Fibroblast of lung (primary cell): ENCODE measurements at regions not wholly inside any gene's neighbourhood (a gene's known extent, or its start where the extent isn't known, plus 50 kb on each side); places are given as distances from the start of the nearest gene placed in this dataset.

Experiments used
- DNase-seq, 2 donors: peaks; one replicate each; pipeline versions ENCODE4 v3.0.0 to v3.0.0-alpha.2; 2010; ENCODE audit warnings: low read depth in 2 of 2
- H2AFZ ChIP-seq: 2 replicates; pipeline ENCODE4 v1.5.1; 2012; ENCODE audit warnings: low read length, control low read depth, inconsistent platforms
- H3K27ac ChIP-seq: 2 replicates; pipeline ENCODE4 v1.5.1; 2011; ENCODE audit warnings: low read length, control low read depth; ENCODE audit not compliant: insufficient read depth
- H3K27me3 ChIP-seq: 2 replicates; pipeline ENCODE4 v1.5.1; 2011; ENCODE audit warnings: mild to moderate bottlenecking, low read length; ENCODE audit not compliant: control insufficient read depth, insufficient read depth
- H3K36me3 ChIP-seq: 2 replicates; pipeline ENCODE4 v1.5.1; 2011; ENCODE audit warnings: low read length; ENCODE audit not compliant: control insufficient read depth, insufficient read depth
- H3K4me1 ChIP-seq: 2 replicates; pipeline ENCODE4 v1.5.1; 2011; ENCODE audit warnings: low read length; ENCODE audit not compliant: control insufficient read depth, insufficient read depth; ENCODE audit errors: extremely low read depth
- H3K4me2 ChIP-seq: 2 replicates; pipeline ENCODE4 v1.5.1; 2011; ENCODE audit warnings: low read length, control low read depth; ENCODE audit not compliant: insufficient read depth; ENCODE audit errors: extremely low read depth
- H3K4me3 ChIP-seq, 4 experiments: fragments of 200-600 bp in 1 of 4; sonication (generic) in 1 of 4; replicated peaks in 1 of 4; 2 replicates each; pipeline ENCODE4 v1.5.1; 2011 to 2016; ENCODE audit warnings: low read length in 4 of 4, low read depth in 3 of 4, mild to moderate bottlenecking in 3 of 4, control low read depth in 2 of 4, inconsistent platforms in 1 of 4, mixed read lengths in 1 of 4; ENCODE audit not compliant: insufficient read depth in 1 of 4; ENCODE audit errors: control extremely low read depth in 1 of 4
- H3K79me2 ChIP-seq: 2 replicates; pipeline ENCODE4 v1.5.1; 2012; ENCODE audit warnings: mild to moderate bottlenecking, low read length, inconsistent platforms; ENCODE audit not compliant: control insufficient read depth, insufficient read depth
- H3K9ac ChIP-seq: 2 replicates; pipeline ENCODE4 v1.5.1; 2011; ENCODE audit warnings: mild to moderate bottlenecking, low read length, control low read depth; ENCODE audit not compliant: insufficient read depth
- H3K9me3 ChIP-seq: 2 replicates; pipeline ENCODE4 v1.5.1; 2012; ENCODE audit warnings: low read depth, low read length; ENCODE audit not compliant: control insufficient read depth, insufficient read depth
- H4K20me1 ChIP-seq: 2 replicates; pipeline ENCODE4 v1.5.1; 2011; ENCODE audit warnings: low read length; ENCODE audit not compliant: control insufficient read depth, insufficient read depth; ENCODE audit errors: extremely low read depth
- CTCF ChIP-seq, 2 donors: IDR thresholded peaks in 1 of 2; conservative IDR thresholded peaks in 1 of 2; 1 replicate in 1 of 2; 2 replicates in 1 of 2; pipeline ENCODE4 v1.5.1; 2011 to 2012; ENCODE audit warnings: low read length in 2 of 2, control low read depth in 1 of 2, inconsistent platforms in 1 of 2, low read depth in 1 of 2, mild to moderate bottlenecking in 1 of 2
- EZH2 ChIP-seq: IDR thresholded peaks from 2 replicates; pipeline ENCODE4 v1.5.1; 2012; ENCODE audit warnings: low read length, control low read depth, mild to moderate bottlenecking; ENCODE audit errors: missing control alignments

DNA sequence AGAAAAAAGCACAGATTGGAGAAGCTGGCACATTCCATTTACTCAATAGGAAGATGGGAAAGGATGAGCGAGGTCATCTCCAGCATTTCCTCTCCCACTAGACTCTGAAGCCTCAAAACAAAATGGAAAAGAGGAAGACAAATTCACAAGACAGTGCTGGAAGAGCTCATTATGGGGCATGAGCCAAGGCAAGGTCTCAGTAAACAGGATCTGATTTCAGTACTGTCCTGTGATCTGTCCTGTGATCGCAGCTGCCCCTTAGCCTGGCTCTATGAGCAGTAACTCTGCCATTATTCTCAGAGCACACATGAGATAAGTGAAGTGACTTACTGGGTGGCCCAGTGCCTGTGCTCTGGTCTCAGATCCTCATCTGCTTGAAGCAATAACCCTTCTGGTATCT lies 68.1 kb upstream of the SLC4A11 start:
- Histone ChIP-seq H3K4me1 (no peaks in the 10 kb centered on the region), H3K27me3 (no peaks in the 10 kb centered on the region), H3K9ac (no peak overlapping the region), H3K4me3 (no peak overlapping the region), H3K9me3 (no peaks in the 10 kb centered on the region), H3K27ac (no peak overlapping the region), H3K36me3 (peaks cover 18% of the 10 kb centered on the region), H4K20me1 (no peaks in the 10 kb centered on the region), H3K4me2 (no peak overlapping the region), H2AFZ (no peak overlapping the region), H3K79me2 (no peaks in the 10 kb centered on the region)
- TF ChIP-seq EZH2 = no peak
- no peak for TF ChIP-seq CTCF (conservative IDR thresholded peaks at IDR 0.05 in 1 of 2, IDR thresholded peaks at IDR 0.05 in 1 of 2; ENCODE audit: low read depth in 1 of 2, low read length in 2 of 2)
- no peak for DNase-seq

GRCh38 chr20:3306068-3306467 lies 67.1 kb upstream of the SLC4A11 start:
- Histone ChIP-seq H2AFZ (no peak overlapping the region), H3K79me2 (no peaks in the 10 kb centered on the region), H4K20me1 (no peaks in the 10 kb centered on the region), H3K9ac (no peak overlapping the region), H3K36me3 (peaks cover 18% of the 10 kb centered on the region), H3K4me3 (no peak overlapping the region), H3K9me3 (no peaks in the 10 kb centered on the region), H3K4me1 (no peaks in the 10 kb centered on the region), H3K4me2 (no peak overlapping the region), H3K27ac (no peak overlapping the region), H3K27me3 (no peaks in the 10 kb centered on the region)
- no peak for TF ChIP-seq EZH2
- TF ChIP-seq CTCF (conservative IDR thresholded peaks at IDR 0.05 in 1 of 2, IDR thresholded peaks at IDR 0.05 in 1 of 2; ENCODE audit: low read depth in 1 of 2, low read length in 2 of 2) = no peak
- DNase-seq = no peak

GRCh38 chr20:3304456-3304855 lies 65.5 kb upstream of the SLC4A11 start:
- Histone ChIP-seq H3K4me3 (no peak overlapping the region), H2AFZ (no peak overlapping the region), H3K9me3 (no peaks in the 10 kb centered on the region), H3K79me2 (no peaks in the 10 kb centered on the region), H3K27me3 (no peaks in the 10 kb centered on the region), H3K4me1 (no peaks in the 10 kb centered on the region), H3K4me2 (no peak overlapping the region), H3K36me3 (peaks cover 18% of the 10 kb centered on the region), H3K27ac (no peak overlapping the region), H4K20me1 (no peaks in the 10 kb centered on the region), H3K9ac (no peak overlapping the region)
- DNase-seq = no peak
- TF ChIP-seq CTCF (conservative IDR thresholded peaks at IDR 0.05 in 1 of 2, IDR thresholded peaks at IDR 0.05 in 1 of 2; ENCODE audit: low read depth in 1 of 2, low read length in 2 of 2) (no peak), EZH2 (no peak)
